Mammary epithelial cell (primary cell): ENCODE measurements at regions not wholly inside any gene's neighbourhood (a gene's known extent, or its start where the extent isn't known, plus 50 kb on each side); places are given as distances from the start of the nearest gene placed in this dataset.

Experiments used
- CTCF ChIP-seq, 2 donors: IDR thresholded peaks in 1 of 2; conservative IDR thresholded peaks in 1 of 2; 2 replicates each; pipeline ENCODE4 v1.5.1; 2011 to 2012; ENCODE audit warnings: inconsistent platforms in 2 of 2, low read length in 2 of 2, mild to moderate bottlenecking in 2 of 2, control low read depth in 1 of 2, low read depth in 1 of 2; ENCODE audit not compliant: insufficient read depth in 1 of 2; ENCODE audit errors: extremely low read depth in 1 of 2
- EZH2 ChIP-seq: IDR thresholded peaks from 2 replicates; pipeline ENCODE4 v1.6.1; 2012; ENCODE audit warnings: low read length, inconsistent platforms, borderline replicate concordance

GRCh38 chr1:78375996-78376395, 114.8 kb upstream of the PTGFR start:
- TF ChIP-seq CTCF (conservative IDR thresholded peaks at IDR 0.05 in 1 of 2, IDR thresholded peaks at IDR 0.05 in 1 of 2; ENCODE audit: extremely low read depth in 1 of 2, insufficient read depth in 1 of 2, low read depth in 1 of 2, low read length in 2 of 2) (no peak), EZH2 (no peak)
